Testis (tissue), 2 donors: ENCODE measurements at regions not wholly inside any gene's neighbourhood (a gene's known extent, or its start where the extent isn't known, plus 50 kb on each side); places are given as distances from the start of the nearest gene placed in this dataset.

Source experiments
- CTCF ChIP-seq, 3 experiments: fragments of 450-650 bp in 2 of 3; fragments of 200-600 bp in 1 of 3; sonication (generic) in 1 of 3; IDR thresholded peaks; one replicate each; pipeline ENCODE4 v1.5.1; 2016 to 2019; ENCODE audit warnings: antibody characterized with exemption in 3 of 3, mild to moderate bottlenecking in 2 of 3, moderate library complexity in 1 of 3
- POLR2A ChIP-seq: fragments of 450-650 bp; IDR thresholded peaks from one replicate; pipeline ENCODE4 v1.6.1; 2017; ENCODE audit warnings: antibody characterized with exemption, mild to moderate bottlenecking, moderate library complexity

DNA sequence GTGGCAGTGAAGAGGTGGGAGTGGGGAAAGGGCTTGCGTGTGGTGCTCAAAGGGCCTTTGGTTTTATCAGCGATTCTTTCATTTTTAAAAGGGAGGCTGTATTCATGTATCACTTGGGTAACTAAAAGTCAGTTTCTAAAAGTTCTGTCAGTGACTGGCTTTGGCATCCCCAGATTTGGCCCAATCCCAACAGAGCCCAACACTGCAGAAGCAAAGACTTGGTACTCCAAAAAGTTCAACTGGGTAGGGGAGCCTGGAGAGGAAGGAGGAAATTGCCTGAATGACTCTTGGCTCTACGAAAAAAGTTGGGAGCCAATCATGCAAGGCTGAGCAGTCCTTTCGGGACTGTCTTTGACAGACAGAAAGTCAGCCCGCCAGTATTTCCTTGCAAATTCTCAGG lies 54.5 kb upstream of the COL13A1 start:
- TF ChIP-seq CTCF (IDR thresholded peaks at IDR 0.05) = no peak
- TF ChIP-seq POLR2A = no peak
